ENCODE measurements at regions not wholly inside any gene's neighbourhood (a gene's known extent, or its start where the extent isn't known, plus 50 kb on each side); places are given as distances from the start of the nearest gene placed in this dataset.

DNA sequence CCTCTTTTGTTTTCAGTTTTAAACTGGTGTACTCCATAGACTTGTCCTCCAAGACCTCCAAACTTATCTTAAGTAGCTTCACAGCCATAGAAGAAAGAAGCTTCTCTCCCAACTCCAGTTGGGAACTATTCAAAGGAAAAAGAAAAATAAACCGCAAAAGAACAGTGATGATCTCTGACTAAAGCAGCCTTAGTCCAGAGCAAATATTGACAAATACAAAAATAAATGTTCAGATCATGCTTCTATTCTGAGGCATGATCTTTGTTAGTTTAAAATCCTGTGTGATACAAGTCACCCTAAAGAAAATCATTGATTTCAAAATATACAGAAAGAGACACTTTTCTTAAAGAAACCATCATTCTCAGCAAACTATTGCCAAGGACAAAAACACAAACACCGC is 373.0 kb upstream of the SMIM30 start:
- TF ChIP-seq CTCF (IDR thresholded peaks at IDR 0.05; ENCODE audit: low read length) (no peak), EZH2 (optimal IDR thresholded peaks at IDR 0.05; ENCODE audit: low read depth, low read length) (no peak)
